CD4-positive, CD25-positive, alpha-beta regulatory T cell (primary cell): ENCODE measurements at regions not wholly inside any gene's neighbourhood (a gene's known extent, or its start where the extent isn't known, plus 50 kb on each side); places are given as distances from the start of the nearest gene placed in this dataset.
A peak's percentile ranks its signal among the peaks of the same experiment; 100 is the strongest.

Experiments used
- ATAC-seq, 2 donors: fragments of 150-1000 bp; cut with Tn5 transposase; one replicate each; pipeline ENCODE4 v1.10.0; 2021; ENCODE audit warnings: low read depth in 2 of 2, moderate number of reproducible peaks in 2 of 2, moderate library complexity in 1 of 2
- DNase-seq, 3 donors: peaks; one replicate each; pipeline versions ENCODE4 v3.0.0 to v3.0.0-alpha.2; 2012 to 2022; ENCODE audit warnings: mixed read lengths in 1 of 3
- H3K27ac ChIP-seq: one replicate; pipeline ENCODE4 v1.7.0; 2013; ENCODE audit warnings: mild to moderate bottlenecking, low read length; ENCODE audit not compliant: insufficient read depth, poor library complexity, severe bottlenecking
- H3K27me3 ChIP-seq: one replicate; pipeline ENCODE4 v1.7.0; 2013; ENCODE audit warnings: low read length; ENCODE audit not compliant: control insufficient read depth, insufficient read depth
- H3K36me3 ChIP-seq: one replicate; pipeline ENCODE4 v1.7.0; 2013; ENCODE audit warnings: mild to moderate bottlenecking, low read length, moderate library complexity; ENCODE audit not compliant: control insufficient read depth, insufficient read depth
- H3K4me1 ChIP-seq: 2 replicates; pipeline ENCODE4 v1.7.0; 2013; ENCODE audit warnings: mild to moderate bottlenecking, low read length; ENCODE audit not compliant: insufficient read depth, control insufficient read depth, poor library complexity, severe bottlenecking
- H3K4me3 ChIP-seq: one replicate; pipeline ENCODE4 v1.7.0; 2013; ENCODE audit warnings: low read depth, mild to moderate bottlenecking, low read length, moderate library complexity
- H3K9me3 ChIP-seq, 2 experiments: 1 replicate in 1 of 2; 2 replicates in 1 of 2; pipeline ENCODE4 v1.7.0; 2013; ENCODE audit warnings: low read length in 2 of 2, mild to moderate bottlenecking in 1 of 2, moderate library complexity in 1 of 2; ENCODE audit not compliant: control insufficient read depth in 2 of 2
- H3K27ac Mint-ChIP-seq, 3 donors: one replicate each; pipeline ENCODE4 v1.8.0; 2020 to 2022; ENCODE audit warnings: mild to moderate bottlenecking in 3 of 3, mixed read lengths in 3 of 3, moderate library complexity in 2 of 3
- H3K27me3 Mint-ChIP-seq: one replicate; pipeline ENCODE4 v1.8.0; 2022; ENCODE audit warnings: mild to moderate bottlenecking, mixed read lengths
- H3K36me3 Mint-ChIP-seq: one replicate; pipeline ENCODE4 v1.8.0; 2020; ENCODE audit warnings: mixed read lengths
- H3K4me1 Mint-ChIP-seq, 4 donors: one replicate each; pipeline ENCODE4 v1.8.0; 2020 to 2022; ENCODE audit warnings: mixed read lengths in 4 of 4, mild to moderate bottlenecking in 1 of 4
- H3K4me3 Mint-ChIP-seq, 4 donors: one replicate each; pipeline ENCODE4 v1.8.0; 2020 to 2022; ENCODE audit warnings: mild to moderate bottlenecking in 4 of 4, mixed read lengths in 4 of 4, moderate library complexity in 3 of 4
- H3K9me3 Mint-ChIP-seq, 7 donors: one replicate each; pipeline ENCODE4 v1.8.0; 2020 to 2022; ENCODE audit warnings: mixed read lengths in 7 of 7, mild to moderate bottlenecking in 3 of 7, moderate library complexity in 2 of 7

DNA sequence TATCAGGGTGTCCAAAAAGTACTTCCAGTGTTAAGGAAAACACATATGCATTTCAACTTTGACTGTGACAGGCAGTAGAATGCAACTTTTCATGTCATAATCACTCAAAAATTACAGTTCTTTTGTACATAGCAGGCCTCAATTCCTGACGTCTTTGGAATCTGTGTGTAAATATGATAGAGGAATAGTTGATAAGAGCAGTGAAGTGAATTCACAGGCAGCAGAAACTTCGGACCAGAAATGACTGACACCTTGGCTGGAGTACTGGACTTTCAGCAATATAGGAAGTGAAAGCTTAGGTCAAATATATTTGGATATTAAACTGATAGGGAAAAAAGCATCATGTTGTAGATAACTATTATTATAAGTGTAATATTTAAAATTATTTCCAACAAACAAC, 1741.2 kb upstream of the PCDH20 start:
- no peak for ATAC-seq
- H3K4me3 Mint-ChIP-seq: no peak overlapping the region

DNA sequence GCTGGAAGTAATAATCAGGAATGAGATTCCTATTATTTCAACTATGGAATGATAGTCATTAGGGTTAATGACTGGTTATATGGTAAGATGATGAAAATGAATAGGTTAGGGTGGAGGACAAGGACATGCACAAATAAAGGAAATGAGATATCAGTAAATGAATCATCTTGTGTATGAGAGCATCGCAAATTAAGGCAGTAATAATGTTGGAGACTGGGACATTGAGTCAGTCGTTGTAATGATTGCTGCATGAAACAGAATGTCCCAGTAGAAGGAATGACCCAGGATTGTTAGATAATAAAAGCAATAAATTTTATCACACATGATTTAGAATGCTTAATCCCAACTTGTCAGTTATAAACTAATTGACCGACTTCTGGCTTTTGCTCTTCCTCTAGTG, 1733.7 kb upstream of the PCDH20 start:
- Mint-ChIP-seq H3K4me1 (no peaks in the 10 kb centered on the region), H3K27me3 (no peaks in the 10 kb centered on the region), H3K9me3 (peaks cover 5 to 24% (median 13%) of the 10 kb centered on the region in 7 donors), H3K36me3 (no peaks in the 10 kb centered on the region), H3K4me3 (no peak overlapping the region), H3K27ac (no peak overlapping the region)
- no peaks in the 10 kb centered on the region for H3K36me3 ChIP-seq
- H3K4me3 ChIP-seq: no peak overlapping the region
- DNase-seq: no peak
- H3K9me3 ChIP-seq: peaks cover 3 to 11% of the 10 kb centered on the region in 2 experiments
- H3K4me1 ChIP-seq: no peaks in the 10 kb centered on the region
- H3K27me3 ChIP-seq: no peaks in the 10 kb centered on the region
- H3K27ac ChIP-seq: no peak overlapping the region
- no peak for ATAC-seq

More for the DNA sequence above, 1741.2 kb upstream of the PCDH20 start:
- no peaks in the 10 kb centered on the region for H3K4me1 Mint-ChIP-seq
- H3K27ac Mint-ChIP-seq: no peak overlapping the region
- no peak for DNase-seq
- H3K27ac ChIP-seq: no peak overlapping the region
- no peaks in the 10 kb centered on the region for H3K27me3 Mint-ChIP-seq
- peaks cover 4 to 18% (median 12%) of the 10 kb centered on the region in 7 donors for H3K9me3 Mint-ChIP-seq
- H3K4me3 ChIP-seq: no peak overlapping the region
- no peaks in the 10 kb centered on the region for H3K4me1 ChIP-seq
- no peaks in the 10 kb centered on the region for H3K36me3 Mint-ChIP-seq
- no peaks in the 10 kb centered on the region for H3K27me3 ChIP-seq
- no peaks in the 10 kb centered on the region for H3K36me3 ChIP-seq
- peaks cover 0 to 3% of the 10 kb centered on the region in 2 experiments for H3K9me3 ChIP-seq

DNA sequence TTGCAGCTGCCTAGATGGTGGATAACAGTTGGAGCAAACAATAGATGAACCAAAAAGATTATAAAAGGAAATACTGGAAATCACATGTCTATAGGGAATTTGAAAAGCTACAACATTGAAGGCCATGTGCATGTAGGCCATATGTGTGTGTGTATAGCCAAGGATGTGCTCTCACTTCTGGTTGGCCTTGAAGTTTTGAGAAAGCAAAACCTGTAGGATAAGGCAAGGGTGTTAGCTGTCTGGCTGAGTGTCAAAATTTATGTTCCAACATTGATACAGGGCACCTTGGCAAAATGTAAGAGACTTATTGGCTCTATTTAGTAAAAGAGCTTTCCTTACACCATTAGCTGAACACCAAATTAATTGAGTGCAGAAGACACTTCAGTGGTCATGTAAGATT, 1723.6 kb upstream of the PCDH20 start:
- Histone ChIP-seq H3K4me3 (no peak overlapping the region), H3K27ac (no peak overlapping the region), H3K36me3 (no peaks in the 10 kb centered on the region), H3K27me3 (no peaks in the 10 kb centered on the region), H3K9me3 (peaks cover 0 to 3% of the 10 kb centered on the region in 2 experiments), H3K4me1 (no peaks in the 10 kb centered on the region)
- H3K4me1 Mint-ChIP-seq: no peaks in the 10 kb centered on the region
- ATAC-seq (no peak), DNase-seq (no peak)
- H3K9me3 Mint-ChIP-seq: peaks cover 0 to 23% (median 6%) of the 10 kb centered on the region in 7 donors
- no peak overlapping the region for H3K4me3 Mint-ChIP-seq
- no peaks in the 10 kb centered on the region for H3K27me3 Mint-ChIP-seq
- H3K36me3 Mint-ChIP-seq: no peaks in the 10 kb centered on the region
- H3K27ac Mint-ChIP-seq: peak overlapping the region in 1 of 3 donors; percentile 83

DNA sequence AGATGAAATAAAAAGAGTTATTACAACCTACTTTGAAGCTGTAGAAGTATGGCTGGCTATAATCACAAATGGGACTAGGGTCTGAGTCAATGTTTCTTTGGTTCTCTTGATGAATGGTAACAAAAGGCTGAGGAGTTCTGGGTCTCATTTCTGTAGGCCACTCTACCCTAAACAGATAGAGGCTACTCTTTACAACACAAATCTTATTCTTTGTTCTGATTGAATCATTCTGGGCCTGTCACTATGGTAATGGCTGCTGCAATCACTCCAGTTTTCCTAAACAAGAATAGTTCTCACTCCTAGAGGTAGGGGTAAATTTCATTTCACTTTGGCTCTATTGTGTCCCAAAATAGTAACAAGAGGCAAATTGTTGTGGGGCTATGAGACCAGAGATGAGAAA, 1714.3 kb upstream of the PCDH20 start:
- H3K4me3 ChIP-seq: no peak overlapping the region
- Mint-ChIP-seq H3K4me3 (no peak overlapping the region), H3K9me3 (peaks cover 0 to 18% (median 2%) of the 10 kb centered on the region in 7 donors), H3K27ac (no peak overlapping the region), H3K36me3 (no peaks in the 10 kb centered on the region), H3K27me3 (no peaks in the 10 kb centered on the region), H3K4me1 (no peaks in the 10 kb centered on the region)
- H3K9me3 ChIP-seq: no peaks in the 10 kb centered on the region
- DNase-seq: no peak
- H3K27me3 ChIP-seq: no peaks in the 10 kb centered on the region
- ATAC-seq: no peak
- no peaks in the 10 kb centered on the region for H3K4me1 ChIP-seq
- no peak overlapping the region for H3K27ac ChIP-seq
- no peaks in the 10 kb centered on the region for H3K36me3 ChIP-seq

DNA sequence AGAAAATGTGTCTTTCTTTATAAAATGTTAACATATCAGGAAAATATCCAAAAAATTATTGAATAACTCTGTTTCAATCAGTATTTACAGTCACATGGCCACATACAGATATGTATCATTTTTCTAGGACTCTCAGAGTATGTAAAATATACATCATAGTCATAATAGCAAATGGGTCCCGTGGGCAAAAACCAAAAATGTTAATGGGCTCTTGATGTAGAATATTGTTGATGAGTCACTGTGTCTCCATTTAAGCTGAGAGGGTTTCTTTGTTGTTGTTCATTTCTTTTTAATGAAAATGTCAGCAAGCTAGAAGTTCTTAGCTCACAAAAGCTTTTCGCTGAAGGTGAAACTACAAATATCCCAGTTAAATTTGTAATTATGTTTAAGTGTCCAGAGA, 1713.1 kb upstream of the PCDH20 start:
- no peak for ATAC-seq
- Histone ChIP-seq H3K36me3 (no peaks in the 10 kb centered on the region), H3K9me3 (no peaks in the 10 kb centered on the region), H3K27me3 (no peaks in the 10 kb centered on the region), H3K4me1 (no peaks in the 10 kb centered on the region), H3K27ac (no peak overlapping the region), H3K4me3 (no peak overlapping the region)
- H3K4me3 Mint-ChIP-seq: no peak overlapping the region
- H3K36me3 Mint-ChIP-seq: no peaks in the 10 kb centered on the region
- no peaks in the 10 kb centered on the region for H3K27me3 Mint-ChIP-seq
- no peak for DNase-seq
- H3K4me1 Mint-ChIP-seq: no peaks in the 10 kb centered on the region
- peaks cover 0 to 18% (median 2%) of the 10 kb centered on the region in 7 donors for H3K9me3 Mint-ChIP-seq
- no peak overlapping the region for H3K27ac Mint-ChIP-seq

DNA sequence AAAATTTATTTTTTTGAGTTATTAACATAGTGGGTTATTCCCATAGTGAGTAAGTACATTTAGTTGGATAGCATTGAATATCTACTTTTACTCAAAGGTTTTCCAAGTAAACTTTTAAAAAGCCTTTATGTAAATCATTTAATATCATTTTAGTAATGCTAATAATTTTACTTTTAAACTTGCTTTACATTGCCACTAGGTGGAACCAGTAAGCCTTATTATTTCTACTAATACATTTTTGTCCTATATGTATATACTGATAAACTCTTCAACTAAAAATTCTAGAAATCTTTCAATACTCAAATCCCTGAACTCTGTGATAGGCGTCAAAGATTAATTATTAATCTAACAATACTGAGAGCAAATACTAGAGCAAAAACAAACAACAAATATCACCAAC, 1709.2 kb upstream of the PCDH20 start:
- H3K4me3 Mint-ChIP-seq: no peak overlapping the region
- no peaks in the 10 kb centered on the region for H3K4me1 ChIP-seq

DNA sequence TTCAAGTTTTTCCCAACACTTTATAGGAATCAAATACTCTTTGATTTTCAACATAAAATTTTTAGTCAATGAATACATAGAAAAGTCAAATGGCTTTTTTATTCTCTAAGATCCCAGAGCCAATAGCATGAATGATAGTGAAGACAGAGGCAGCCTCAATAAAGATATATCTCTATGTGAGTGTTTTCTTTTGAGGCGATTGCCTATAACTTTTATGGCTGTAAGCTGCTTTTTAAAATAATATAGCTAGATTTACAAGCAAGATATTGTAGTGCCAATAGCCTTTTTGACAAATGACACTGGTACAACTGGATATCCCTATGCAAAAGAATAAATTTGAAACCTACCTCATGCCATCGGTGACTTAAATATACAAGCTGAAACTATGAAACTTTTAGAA, 1705.2 kb upstream of the PCDH20 start:
- no peak overlapping the region for H3K27ac Mint-ChIP-seq
- peaks cover 0 to 12% (median 2%) of the 10 kb centered on the region in 7 donors for H3K9me3 Mint-ChIP-seq
- H3K27me3 Mint-ChIP-seq: no peaks in the 10 kb centered on the region
- Histone ChIP-seq H3K36me3 (no peaks in the 10 kb centered on the region), H3K9me3 (no peaks in the 10 kb centered on the region), H3K27ac (no peak overlapping the region), H3K27me3 (no peaks in the 10 kb centered on the region), H3K4me1 (no peaks in the 10 kb centered on the region), H3K4me3 (no peak overlapping the region)
- H3K4me3 Mint-ChIP-seq: no peak overlapping the region
- no peaks in the 10 kb centered on the region for H3K36me3 Mint-ChIP-seq
- no peak for ATAC-seq
- H3K4me1 Mint-ChIP-seq: no peaks in the 10 kb centered on the region
- no peak for DNase-seq

More for the DNA sequence above, 1709.2 kb upstream of the PCDH20 start:
- Histone ChIP-seq H3K27ac (no peak overlapping the region), H3K9me3 (no peaks in the 10 kb centered on the region), H3K36me3 (no peaks in the 10 kb centered on the region), H3K4me3 (no peak overlapping the region), H3K27me3 (no peaks in the 10 kb centered on the region)
- Mint-ChIP-seq H3K36me3 (no peaks in the 10 kb centered on the region), H3K27me3 (no peaks in the 10 kb centered on the region), H3K27ac (no peak overlapping the region), H3K9me3 (peaks cover 0 to 22% (median 2%) of the 10 kb centered on the region in 7 donors), H3K4me1 (no peaks in the 10 kb centered on the region)
- DNase-seq (no peak), ATAC-seq (no peak)

DNA sequence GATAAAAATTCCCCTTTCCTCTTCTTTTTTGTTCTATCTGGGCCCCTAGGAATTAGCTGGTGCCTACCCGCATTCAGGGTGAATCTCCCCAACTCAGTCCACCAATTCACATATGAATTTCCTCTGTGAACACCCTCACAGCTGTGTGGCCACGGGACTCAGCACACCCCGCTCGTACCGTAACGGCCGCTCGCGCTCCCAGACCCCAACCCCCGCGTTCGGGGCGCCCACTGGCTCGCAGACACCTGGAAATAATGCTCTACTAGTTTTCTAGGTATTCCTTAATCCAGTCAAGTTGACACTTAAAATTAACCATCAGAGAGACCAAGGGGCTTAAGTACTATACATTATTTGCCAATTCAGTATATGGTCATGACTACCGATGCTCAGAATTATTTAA, 1702.1 kb upstream of the PCDH20 start:
- Histone ChIP-seq H3K4me3 (no peak overlapping the region), H3K27ac (no peak overlapping the region), H3K9me3 (peaks cover 0 to 5% of the 10 kb centered on the region in 2 experiments), H3K4me1 (no peaks in the 10 kb centered on the region), H3K36me3 (no peaks in the 10 kb centered on the region), H3K27me3 (no peaks in the 10 kb centered on the region)
- Mint-ChIP-seq H3K36me3 (no peaks in the 10 kb centered on the region), H3K4me1 (no peaks in the 10 kb centered on the region), H3K27me3 (no peaks in the 10 kb centered on the region), H3K9me3 (peaks cover 0 to 10% (median 5%) of the 10 kb centered on the region in 7 donors), H3K27ac (no peak overlapping the region), H3K4me3 (no peak overlapping the region)
- no peak for ATAC-seq
- no peak for DNase-seq
